H1 (cell line): ENCODE measurements at regions not wholly inside any gene's neighbourhood (a gene's known extent, or its start where the extent isn't known, plus 50 kb on each side); places are given as distances from the start of the nearest gene placed in this dataset.

Experiments
- CTCF ChIA-PET: fragments of 300-600 bp; sonication (Branson Sonifier 250); formaldehyde crosslinking; loops from one replicate; lab custom pipeline; 2021; ENCODE audit not compliant: partially characterized antibody; lab: Charles Lee
- POLR2A ChIA-PET: fragments of 300-600 bp; sonication (Branson Sonifier 250); formaldehyde crosslinking; loops from one replicate; lab custom pipeline; 2021; ENCODE audit warnings: inconsistent platforms; ENCODE audit not compliant: partially characterized antibody; lab: Charles Lee
- DNase-seq, 2 experiments: peaks; one replicate each; pipeline versions ENCODE4 v3.0.0 to v3.0.0-alpha.2; 2010 to 2022; ENCODE audit warnings: low spot score in 2 of 2, low read depth in 1 of 2, mixed read lengths in 1 of 2
- FAIRE-seq: peaks from 2 replicates; lab custom pipeline; 2011; peaks lifted over from hg19 to GRCh38; lab: Jason Lieb, UNC
- H2AFZ ChIP-seq: 2 replicates; pipeline ENCODE4 v1.8.1; 2012; ENCODE audit warnings: low read length, inconsistent platforms
- H2AK5ac ChIP-seq: 2 replicates; pipeline ENCODE4 v1.6.1; 2013; ENCODE audit warnings: low read depth, low read length
- H2BK120ac ChIP-seq: replicated peaks from 2 replicates; pipeline ENCODE3; 2013; ENCODE audit warnings: low read depth, low read length, inconsistent platforms
- H2BK12ac ChIP-seq: 2 replicates; pipeline ENCODE4 v1.6.1; 2013; ENCODE audit warnings: low read depth, low read length
- H2BK15ac ChIP-seq: 2 replicates; pipeline ENCODE4 v1.6.1; 2013; ENCODE audit warnings: low read length
- H2BK20ac ChIP-seq: 2 replicates; pipeline ENCODE4 v1.6.1; 2013; ENCODE audit warnings: low read length
- H2BK5ac ChIP-seq: 2 replicates; pipeline ENCODE4 v1.6.1; 2013; ENCODE audit warnings: low read depth, low read length
- H3K14ac ChIP-seq: 2 replicates; pipeline ENCODE4 v1.6.1; 2013; ENCODE audit warnings: inconsistent platforms; ENCODE audit not compliant: insufficient read length
- H3K18ac ChIP-seq: 2 replicates; pipeline ENCODE4 v1.6.1; 2013; ENCODE audit warnings: low read length; ENCODE audit errors: extremely low read depth
- H3K23ac ChIP-seq: 2 replicates; pipeline ENCODE4 v1.6.1; 2013; ENCODE audit warnings: inconsistent platforms; ENCODE audit not compliant: insufficient read length
- H3K23me2 ChIP-seq: 2 replicates; pipeline ENCODE4 v1.6.1; 2013; ENCODE audit warnings: low read depth, low read length
- H3K27ac ChIP-seq: 2 replicates; pipeline ENCODE4 v1.6.1; 2011; ENCODE audit warnings: low read depth, low read length, inconsistent platforms
- H3K27me3 ChIP-seq, 4 experiments: replicated peaks in 1 of 4; 1 replicate in 1 of 4; 2 replicates in 3 of 4; pipeline versions ENCODE4 v1.6.1 to v1.8.1; 2011 to 2013; ENCODE audit warnings: low read length in 3 of 4, mild to moderate bottlenecking in 3 of 4, inconsistent platforms in 2 of 4, mixed read lengths in 2 of 4, moderate library complexity in 1 of 4; ENCODE audit not compliant: control insufficient read depth in 3 of 4, insufficient read depth in 3 of 4; ENCODE audit errors: extremely low read depth in 1 of 4
- H3K36me3 ChIP-seq, 4 experiments: 2 replicates each; pipeline versions ENCODE4 v1.6.1 to v1.8.1; 2011 to 2013; ENCODE audit warnings: mild to moderate bottlenecking in 4 of 4, low read length in 3 of 4, moderate library complexity in 2 of 4, control low read depth in 1 of 4, inconsistent platforms in 1 of 4; ENCODE audit not compliant: insufficient read depth in 4 of 4, control insufficient read depth in 2 of 4
- H3K4ac ChIP-seq: replicated peaks from 2 replicates; pipeline ENCODE3; 2013; ENCODE audit warnings: low read length, low read depth, mixed read lengths, inconsistent platforms; ENCODE audit not compliant: insufficient read length
- H3K4me1 ChIP-seq, 4 experiments: replicated peaks in 1 of 4; 1 replicate in 1 of 4; 2 replicates in 3 of 4; pipeline versions ENCODE4 v1.6.1 to v1.8.1; 2011 to 2013; ENCODE audit warnings: low read length in 3 of 4, inconsistent platforms in 2 of 4, mixed read lengths in 1 of 4; ENCODE audit not compliant: insufficient read depth in 4 of 4, control insufficient read depth in 3 of 4
- H3K4me2 ChIP-seq, 2 experiments: 2 replicates each; pipeline versions ENCODE4 v1.6.1 to v1.8.1; 2011 to 2013; ENCODE audit warnings: low read depth in 2 of 2, low read length in 2 of 2, control low read depth in 1 of 2, inconsistent platforms in 1 of 2, mild to moderate bottlenecking in 1 of 2; ENCODE audit not compliant: insufficient read depth in 1 of 2
- H3K4me3 ChIP-seq, 4 experiments: fragments of 200-600, 300-600 bp in 1 of 4; sonication (generic), shearing (Covaris generic), sonication (Bioruptor Twin) in 1 of 4; 2 replicates each; pipeline versions ENCODE4 v1.5.1 to v1.8.1; 2011 to 2016; ENCODE audit warnings: low read length in 4 of 4, low read depth in 3 of 4, control low read depth in 2 of 4, inconsistent platforms in 2 of 4, mild to moderate bottlenecking in 2 of 4, mixed read lengths in 1 of 4, moderate library complexity in 1 of 4; ENCODE audit not compliant: insufficient read depth in 2 of 4; ENCODE audit errors: extremely low read depth in 1 of 4
- H3K56ac ChIP-seq: replicated peaks from 2 replicates; pipeline ENCODE3; 2013; ENCODE audit warnings: low read depth, mild to moderate bottlenecking, mixed read lengths, low read length, inconsistent platforms; ENCODE audit not compliant: insufficient read length
- H3K79me1 ChIP-seq: 2 replicates; pipeline ENCODE4 v1.6.1; 2013; ENCODE audit warnings: low read depth, low read length, control low read depth
- H3K79me2 ChIP-seq, 2 experiments: 2 replicates each; pipeline versions ENCODE4 v1.6.1 to v1.8.1; 2012 to 2013; ENCODE audit warnings: low read length in 2 of 2, mild to moderate bottlenecking in 2 of 2, inconsistent platforms in 1 of 2; ENCODE audit not compliant: insufficient read depth in 2 of 2, control insufficient read depth in 1 of 2
- H3K9ac ChIP-seq, 4 experiments: replicated peaks in 1 of 4; 1 replicate in 1 of 4; 2 replicates in 3 of 4; pipeline versions ENCODE4 v1.6.1 to v1.8.1; 2011 to 2013; ENCODE audit warnings: low read depth in 3 of 4, low read length in 3 of 4, control low read depth in 2 of 4, mild to moderate bottlenecking in 2 of 4, moderate library complexity in 2 of 4, inconsistent platforms in 1 of 4; ENCODE audit errors: extremely low read depth in 1 of 4
- H3K9me3 ChIP-seq, 2 experiments: 2 replicates each; pipeline versions ENCODE4 v1.6.1 to v1.8.1; 2012 to 2013; ENCODE audit warnings: mild to moderate bottlenecking in 2 of 2, moderate library complexity in 2 of 2, control low read depth in 1 of 2, inconsistent platforms in 1 of 2, low read depth in 1 of 2, low read length in 1 of 2, mixed read lengths in 1 of 2; ENCODE audit not compliant: insufficient read depth in 2 of 2
- H4K20me1 ChIP-seq, 2 experiments: replicated peaks in 1 of 2; 2 replicates each; pipeline versions ENCODE3 to v1.8.1; 2011 to 2013; ENCODE audit warnings: inconsistent platforms in 2 of 2, low read length in 2 of 2, mild to moderate bottlenecking in 1 of 2; ENCODE audit not compliant: insufficient read depth in 2 of 2, control insufficient read depth in 1 of 2
- H4K5ac ChIP-seq: 2 replicates; pipeline ENCODE4 v1.6.1; 2013; ENCODE audit warnings: low read length, low read depth, mixed read lengths, inconsistent platforms; ENCODE audit not compliant: insufficient read length
- H4K8ac ChIP-seq: 2 replicates; pipeline ENCODE4 v1.8.0; 2013; ENCODE audit warnings: mild to moderate bottlenecking, moderate library complexity, low read length, inconsistent platforms; ENCODE audit not compliant: insufficient read depth; ENCODE audit errors: extremely low read depth
- H4K91ac ChIP-seq: replicated peaks from 2 replicates; pipeline ENCODE3; 2013; ENCODE audit warnings: low read length, mixed read lengths, inconsistent platforms; ENCODE audit not compliant: insufficient read length
- CREB1 ChIP-seq: IDR thresholded peaks from 2 replicates; pipeline ENCODE4 v1.6.1; 2012; ENCODE audit warnings: inconsistent platforms
- EGR1 ChIP-seq: IDR thresholded peaks from 2 replicates; pipeline ENCODE4 v1.6.1; 2011; ENCODE audit warnings: low read depth, low read length, borderline replicate concordance
- POU5F1 ChIP-seq: IDR thresholded peaks from 2 replicates; pipeline ENCODE4 v1.6.1; 2011; ENCODE audit warnings: low read depth, mild to moderate bottlenecking, low read length, moderate library complexity
- WGBS, 2 experiments: shearing (Covaris generic) in 1 of 2; methylation state at CpG; one replicate each; pipeline versions ENCODE4 v1.1.6 to v1.1.7; 2013 to 2015; ENCODE audit warnings: low lambda C conversion rate in 2 of 2, mixed read lengths in 2 of 2, inconsistent platforms in 1 of 2, low coverage in 1 of 2, missing lambda C conversion rate in 1 of 2; ENCODE audit not compliant: insufficient replicate concordance in 2 of 2, insufficient coverage in 1 of 2, insufficient read length in 1 of 2; ENCODE audit errors: extremely low coverage in 1 of 2, missing lambda C conversion rate in 1 of 2; 5-methylcytosine and 5-hydroxymethylcytosine counted together
- TF ChIP-seq, protein P1 (sequence below): IDR thresholded peaks from 2 replicates; pipeline ENCODE4 v1.6.1; 2012; ENCODE audit warnings: inconsistent platforms

DNA sequence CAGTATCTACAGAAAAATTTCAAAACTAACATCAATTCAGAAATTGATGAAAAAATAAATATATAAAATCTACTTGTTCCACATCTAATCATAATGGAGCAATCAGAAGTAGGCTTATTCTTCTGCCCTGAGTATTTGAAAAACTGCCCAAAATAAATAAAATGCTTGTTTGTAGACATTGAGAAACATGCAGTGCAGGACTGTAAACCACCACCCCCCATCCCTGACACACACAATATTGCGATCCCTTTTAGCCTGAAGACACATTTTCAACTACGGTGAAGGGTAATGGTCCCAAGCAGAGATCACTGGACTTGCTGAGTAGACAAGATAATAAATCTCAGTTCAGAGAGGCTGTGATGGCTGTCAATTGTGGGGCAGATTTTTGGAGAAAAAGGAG lies 261.5 kb downstream of the C6orf118 start:
- H2AFZ ChIP-seq: no peak overlapping the region
- H4K20me1 ChIP-seq: no peaks in the 10 kb centered on the region
- H3K4me2 ChIP-seq: no peak overlapping the region
- H2BK20ac ChIP-seq: no peak overlapping the region
- no peaks in the 10 kb centered on the region for H3K23me2 ChIP-seq
- no peak overlapping the region for H2BK15ac ChIP-seq
- 92% methylated on average over 2 of the region's 2 CpGs; no CpG with 5 or more reads in 1 of the 2 experiments for WGBS, 2 experiments
- no peak for DNase-seq
- H3K4me3 ChIP-seq: no peak overlapping the region
- no peaks in the 10 kb centered on the region; a peak in 2 of 8 replicates for H3K36me3 ChIP-seq
- no peak overlapping the region for H2AK5ac ChIP-seq
- no peak overlapping the region for H3K9ac ChIP-seq
- H3K9me3 ChIP-seq: peaks cover 4 to 8% of the 10 kb centered on the region in 2 experiments; a peak in 2 of 4 replicates
- no peaks in the 10 kb centered on the region for H3K79me1 ChIP-seq
- H2BK120ac ChIP-seq: no peak overlapping the region
- no peak for FAIRE-seq
- no peaks in the 10 kb centered on the region for H3K4me1 ChIP-seq
- H3K79me2 ChIP-seq: no peaks in the 10 kb centered on the region
- no peak overlapping the region for H3K18ac ChIP-seq
- H3K4ac ChIP-seq: no peak overlapping the region
- H3K56ac ChIP-seq: no peak overlapping the region
- no peak overlapping the region for H4K8ac ChIP-seq
- POLR2A ChIA-PET: no interaction called here
- no peak overlapping the region for H4K5ac ChIP-seq
- H2BK12ac ChIP-seq: no peak overlapping the region
- no peak overlapping the region for H3K23ac ChIP-seq
- CTCF ChIA-PET: interaction anchor here (1.5 to 1.6 kb wide), 2 partner anchors 77 to 119 kb away, joined by 3 to 6 read pairs; no protein-coding TSS in a partner anchor
- H3K27ac ChIP-seq: no peak overlapping the region
- peaks cover 0 to 3% (median 3%) of the 10 kb centered on the region in 4 experiments; a peak in 4 of 7 replicates for H3K27me3 ChIP-seq
- H2BK5ac ChIP-seq: no peak overlapping the region
- no peak overlapping the region for H4K91ac ChIP-seq
- no peak overlapping the region for H3K14ac ChIP-seq
- no peak for TF ChIP-seq CREB1
- no peak for TF ChIP-seq POU5F1
- TF ChIP-seq, protein P1, sequence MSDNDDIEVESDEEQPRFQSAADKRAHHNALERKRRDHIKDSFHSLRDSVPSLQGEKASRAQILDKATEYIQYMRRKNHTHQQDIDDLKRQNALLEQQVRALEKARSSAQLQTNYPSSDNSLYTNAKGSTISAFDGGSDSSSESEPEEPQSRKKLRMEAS: no peak
- no peak for TF ChIP-seq EGR1
